Lower lobe of right lung (tissue), 2 donors: ENCODE measurements at regions not wholly inside any gene's neighbourhood (a gene's known extent, or its start where the extent isn't known, plus 50 kb on each side); places are given as distances from the start of the nearest gene placed in this dataset.
"Not testable (repeated sequence)": the region's sequence is repeated elsewhere in the genome, so short reads cannot be mapped to it uniquely, and the experiment has no call there.

Experiments
- ATAC-seq, 2 donors: fragments of 200-7000 bp; cut with Tn5 transposase; one replicate each; pipeline ENCODE4 v1.9.1; 2020 to 2022; ENCODE audit warnings: mild to moderate bottlenecking in 2 of 2, moderate library complexity in 2 of 2
- DNase-seq: peaks from one replicate; pipeline ENCODE4 v3.0.0-alpha.2; 2020
- H3K27ac ChIP-seq: fragments of 200-600 bp; one replicate; pipeline ENCODE4 v1.8.0; 2022
- H3K27me3 ChIP-seq: fragments of 200-600 bp; one replicate; pipeline ENCODE4 v1.8.0; 2022; ENCODE audit warnings: low read depth
- H3K36me3 ChIP-seq: fragments of 200-600 bp; one replicate; pipeline ENCODE4 v1.8.0; 2022; ENCODE audit warnings: mild to moderate bottlenecking
- H3K4me1 ChIP-seq: fragments of 200-600 bp; one replicate; pipeline ENCODE4 v1.8.0; 2022
- H3K4me3 ChIP-seq: fragments of 200-600 bp; one replicate; pipeline ENCODE4 v1.8.0; 2022; ENCODE audit warnings: mild to moderate bottlenecking
- H3K9me3 ChIP-seq: fragments of 200-600 bp; one replicate; pipeline ENCODE4 v1.8.0; 2022
- intact Hi-C: fragments of 100-400 bp; cut with DNase I; formaldehyde crosslinking; loops from one replicate; pipeline ENCODE4 v1.11.0; 2022
- TF ChIP-seq, protein P1 (sequence below): fragments of 200-600 bp; IDR thresholded peaks from one replicate; pipeline ENCODE4 v1.8.0; 2022; ENCODE audit warnings: antibody characterized with exemption, mild to moderate bottlenecking
- donor health status: DM: no; HTN: yes; CAD: no; lungs with severe emphysema.

DNA sequence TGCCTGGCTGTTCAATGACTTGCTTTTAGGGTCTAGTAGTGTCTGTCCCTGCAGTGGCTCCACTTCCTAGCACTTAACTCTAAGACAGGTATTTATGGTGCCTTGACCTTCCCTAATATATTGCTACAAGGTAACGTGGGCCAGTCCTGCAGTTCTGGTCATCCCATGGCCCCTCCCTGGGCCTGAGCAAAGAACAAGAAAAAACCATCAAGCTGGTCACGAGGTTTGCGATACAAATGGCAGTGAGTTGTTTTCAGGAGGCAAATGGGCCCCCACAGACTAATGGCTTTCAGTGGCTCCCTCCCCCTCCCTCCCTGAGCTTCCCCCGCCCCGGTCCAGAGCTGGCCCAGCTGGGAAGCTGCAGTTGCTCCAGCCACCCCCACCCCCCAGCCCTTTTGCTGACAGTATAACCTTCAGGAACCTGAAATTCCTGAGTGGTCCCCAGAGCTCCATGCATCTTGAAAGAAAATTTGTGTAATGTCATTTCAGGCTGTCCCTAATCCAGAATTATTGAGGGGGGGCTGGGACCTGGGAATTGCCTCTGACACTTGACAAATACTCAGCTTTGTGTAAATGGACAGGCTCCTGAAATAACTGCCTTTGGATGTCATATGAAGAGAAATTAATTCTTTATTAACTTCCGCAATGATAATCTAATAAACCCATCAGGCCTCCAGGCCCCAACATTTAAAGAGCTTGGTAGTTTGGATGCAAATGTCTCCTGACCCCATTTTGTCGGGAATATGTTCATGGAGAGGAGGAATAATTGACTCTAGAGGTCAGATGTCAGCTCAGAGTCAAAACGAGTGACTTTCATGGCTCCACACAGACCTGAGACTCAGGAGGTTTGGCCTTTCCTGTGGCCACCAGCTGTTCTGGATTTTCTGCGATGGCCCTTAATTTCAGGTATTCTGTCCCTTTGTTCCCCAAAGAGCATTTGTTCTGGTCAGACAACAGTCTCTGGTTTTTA lies 153.2 kb upstream of the TOP1 start:
- Histone ChIP-seq H3K9me3 (peaks cover 1% of the 10 kb centered on the region), H3K27me3 (no peaks in the 10 kb centered on the region), H3K4me1 (no peaks in the 10 kb centered on the region), H3K4me3 (no peak overlapping the region), H3K27ac (no peak overlapping the region), H3K36me3 (no peaks in the 10 kb centered on the region)
- ATAC-seq: no peak
- intact Hi-C loops: no loop called here
- TF ChIP-seq, protein P1, sequence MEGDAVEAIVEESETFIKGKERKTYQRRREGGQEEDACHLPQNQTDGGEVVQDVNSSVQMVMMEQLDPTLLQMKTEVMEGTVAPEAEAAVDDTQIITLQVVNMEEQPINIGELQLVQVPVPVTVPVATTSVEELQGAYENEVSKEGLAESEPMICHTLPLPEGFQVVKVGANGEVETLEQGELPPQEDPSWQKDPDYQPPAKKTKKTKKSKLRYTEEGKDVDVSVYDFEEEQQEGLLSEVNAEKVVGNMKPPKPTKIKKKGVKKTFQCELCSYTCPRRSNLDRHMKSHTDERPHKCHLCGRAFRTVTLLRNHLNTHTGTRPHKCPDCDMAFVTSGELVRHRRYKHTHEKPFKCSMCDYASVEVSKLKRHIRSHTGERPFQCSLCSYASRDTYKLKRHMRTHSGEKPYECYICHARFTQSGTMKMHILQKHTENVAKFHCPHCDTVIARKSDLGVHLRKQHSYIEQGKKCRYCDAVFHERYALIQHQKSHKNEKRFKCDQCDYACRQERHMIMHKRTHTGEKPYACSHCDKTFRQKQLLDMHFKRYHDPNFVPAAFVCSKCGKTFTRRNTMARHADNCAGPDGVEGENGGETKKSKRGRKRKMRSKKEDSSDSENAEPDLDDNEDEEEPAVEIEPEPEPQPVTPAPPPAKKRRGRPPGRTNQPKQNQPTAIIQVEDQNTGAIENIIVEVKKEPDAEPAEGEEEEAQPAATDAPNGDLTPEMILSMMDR: no peak
- DNase-seq: no peak

DNA sequence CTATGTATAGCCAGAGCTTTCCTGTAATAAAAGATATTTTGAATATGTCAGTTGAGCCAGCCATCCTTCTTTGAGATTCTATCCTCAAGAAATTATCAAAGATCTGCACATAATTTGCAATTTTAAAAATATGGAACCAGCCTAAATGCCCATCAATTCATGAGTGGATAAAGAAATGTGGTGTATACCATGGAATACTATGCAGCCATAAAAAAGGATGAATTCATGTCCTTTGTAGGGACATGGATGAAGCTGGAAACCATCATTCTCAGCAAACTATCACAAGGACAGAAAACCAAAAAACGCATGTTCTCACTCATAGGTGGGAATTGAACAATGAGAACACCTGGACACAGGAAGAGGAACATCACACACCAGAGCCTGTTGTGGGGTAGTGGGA lies 150.5 kb upstream of the TOP1 start:
- ATAC-seq, H3K36me3 ChIP-seq, H3K4me1 ChIP-seq, intact Hi-C loops, DNase-seq, H3K4me3 ChIP-seq, H3K27me3 ChIP-seq, H3K27ac ChIP-seq, H3K9me3 ChIP-seq: not testable (repeated sequence)

DNA sequence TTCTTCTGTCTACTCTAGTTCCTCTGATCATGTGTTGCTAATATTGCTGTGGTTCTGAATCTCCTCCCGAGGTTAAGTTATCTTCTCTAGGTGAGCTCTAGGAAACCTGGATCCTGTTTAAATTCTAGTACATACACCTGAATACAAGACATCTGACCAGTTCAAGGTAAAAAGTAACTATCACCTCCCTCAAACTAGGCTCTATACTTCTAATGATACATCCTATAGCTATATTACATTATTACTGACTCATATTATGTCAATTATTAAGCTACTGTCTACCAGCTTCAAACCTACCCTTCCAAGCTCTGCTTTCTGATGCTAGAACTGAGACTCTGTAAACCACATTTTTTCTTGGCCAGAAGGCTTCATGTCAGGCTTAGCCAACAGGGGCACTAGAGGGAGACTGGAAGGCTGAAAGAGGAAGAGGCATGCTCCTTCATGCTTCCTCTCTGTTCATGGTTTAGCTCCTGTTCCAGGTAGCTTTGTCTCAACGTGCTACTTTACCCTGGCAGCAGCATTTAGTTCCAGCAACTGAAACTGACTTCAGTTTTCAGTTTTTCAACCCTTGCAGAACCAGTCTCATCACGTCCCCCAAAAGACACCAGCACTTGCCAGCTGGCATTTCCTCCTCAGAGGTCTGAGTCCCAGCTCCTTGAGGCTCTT lies 148.4 kb upstream of the TOP1 start:
- H3K36me3 ChIP-seq: no peaks in the 10 kb centered on the region
- ATAC-seq: no peak

DNA sequence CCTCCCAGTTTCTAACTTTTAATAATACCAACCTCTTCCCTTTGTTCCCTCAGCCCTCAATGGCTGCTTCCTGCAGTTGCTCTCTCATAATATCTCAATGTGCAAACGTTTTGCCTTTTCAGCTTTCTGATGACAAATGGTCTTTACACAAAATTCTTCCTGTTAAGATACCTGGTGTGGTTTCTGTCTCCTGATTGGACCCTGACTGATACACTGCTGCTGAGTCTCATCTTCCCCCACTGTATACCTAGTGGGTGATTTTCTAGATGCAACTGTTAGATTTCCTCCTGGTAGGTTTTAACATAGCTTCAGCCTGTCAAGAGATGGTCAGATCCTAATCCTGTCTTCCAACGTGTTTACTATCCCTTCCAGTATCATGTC lies 147.9 kb upstream of the TOP1 start:
- DNase-seq (no peak), ATAC-seq (no peak)
- Histone ChIP-seq H3K9me3 (peaks cover 6% of the 10 kb centered on the region), H3K36me3 (no peaks in the 10 kb centered on the region), H3K27ac (no peak overlapping the region), H3K4me3 (no peak overlapping the region), H3K27me3 (no peaks in the 10 kb centered on the region), H3K4me1 (no peaks in the 10 kb centered on the region)
- intact Hi-C loops: no loop called here
- TF ChIP-seq, protein P1: no peak

More for the DNA sequence above, 148.4 kb upstream of the TOP1 start:
- no peaks in the 10 kb centered on the region for H3K27me3 ChIP-seq
- no peaks in the 10 kb centered on the region for H3K4me1 ChIP-seq
- TF ChIP-seq, protein P1: no peak
- intact Hi-C loops: no loop called here
- DNase-seq: no peak
- no peak overlapping the region for H3K27ac ChIP-seq
- no peak overlapping the region for H3K4me3 ChIP-seq
- peaks cover 6% of the 10 kb centered on the region for H3K9me3 ChIP-seq

DNA sequence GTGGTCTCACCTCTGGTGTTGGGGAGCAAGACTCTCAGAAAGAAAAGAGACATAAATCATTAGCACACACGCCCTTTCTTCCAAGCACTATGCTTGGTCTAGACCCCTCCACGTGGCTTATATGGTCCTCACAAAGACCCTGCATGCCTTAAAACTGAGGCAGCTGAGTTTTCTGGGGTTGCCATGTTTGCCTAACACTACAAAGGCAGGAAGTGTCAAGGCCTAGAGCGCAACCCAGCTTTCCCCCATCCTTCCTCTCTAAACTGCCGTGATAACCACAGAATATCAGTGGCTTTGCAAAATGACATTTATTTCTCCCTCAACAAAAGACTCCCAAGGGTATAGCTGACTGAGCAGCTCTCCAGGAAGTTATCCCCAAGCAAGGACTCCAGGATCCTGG lies 146.5 kb upstream of the TOP1 start:
- ATAC-seq: no peak
- H3K27me3 ChIP-seq: peaks cover 5% of the 10 kb centered on the region
- intact Hi-C loops: no loop called here

More for the DNA sequence above, 146.5 kb upstream of the TOP1 start:
- no peak overlapping the region for H3K4me3 ChIP-seq
- no peak for DNase-seq
- peaks cover 6% of the 10 kb centered on the region for H3K9me3 ChIP-seq
- TF ChIP-seq, protein P1: no peak
- H3K27ac ChIP-seq: no peak overlapping the region
- no peaks in the 10 kb centered on the region for H3K36me3 ChIP-seq
- H3K4me1 ChIP-seq: no peaks in the 10 kb centered on the region
